ENCODE measurements at regions not wholly inside any gene's neighbourhood (a gene's known extent, or its start where the extent isn't known, plus 50 kb on each side); places are given as distances from the start of the nearest gene placed in this dataset.

DNA sequence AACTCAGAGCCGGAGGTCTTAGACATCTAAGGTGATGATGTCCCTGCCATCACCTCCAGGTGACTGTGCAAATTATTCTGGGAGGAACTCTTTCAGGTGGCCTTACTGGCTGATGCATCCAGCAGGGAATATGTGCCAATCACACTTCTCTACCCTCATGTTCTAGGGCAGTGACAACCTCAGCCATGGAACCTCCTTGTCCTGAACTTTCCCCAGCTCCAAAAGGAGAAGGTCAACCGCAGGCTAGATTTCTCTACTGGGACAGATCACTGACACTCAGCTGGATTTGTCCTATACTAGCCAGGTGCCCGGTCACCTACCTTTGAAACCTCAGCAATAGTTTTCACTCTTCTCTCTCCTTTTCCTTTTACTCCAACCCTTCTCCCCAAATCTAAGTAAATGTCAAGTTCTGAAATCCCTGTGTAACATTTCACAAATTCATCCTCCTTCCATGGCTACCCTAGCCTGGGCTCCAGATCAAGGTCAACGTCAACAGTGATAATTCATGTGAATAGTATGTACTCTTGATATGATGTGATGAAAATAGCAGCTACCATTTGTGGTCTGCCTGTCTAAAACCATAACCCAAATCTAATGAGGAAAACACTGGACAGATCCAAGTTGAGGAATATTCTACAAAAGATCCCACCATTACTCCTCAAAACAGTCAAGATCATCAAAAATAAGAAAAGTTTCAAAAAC lies 115.0 kb upstream of the EGLN3 start:
- DNase-seq (no peak), ATAC-seq (ENCODE audit: low read depth) (no peak)
- no peaks in the 10 kb centered on the region for H3K36me3 ChIP-seq (replicated peaks in 1 of 2; ENCODE audit: control extremely low read depth in 1 of 2, control insufficient read depth in 1 of 2, extremely low read depth in 1 of 2, insufficient read depth in 2 of 2, low read length in 1 of 2)
- Mint-ChIP-seq H3K4me3 (no peak overlapping the region), H3K4me1 (peaks cover 3% of the 10 kb centered on the region), H3K27me3 (peaks cover 13% of the 10 kb centered on the region), H3K9me3 (ENCODE audit: insufficient read depth) (no peaks in the 10 kb centered on the region), H3K27ac (no peak overlapping the region)
- WGBS (ENCODE audit: insufficient coverage): 83% methylated on average over 2 of the region's 4 CpGs
- H2AFZ ChIP-seq (ENCODE audit: insufficient read depth, low read depth, low read length, poor library complexity, severe bottlenecking): no peak overlapping the region
- no peak overlapping the region for H3K4me3 ChIP-seq (ENCODE audit: control extremely low read depth in 1 of 5, extremely low read depth in 1 of 5, insufficient read depth in 1 of 5, low read depth in 2 of 5, low read length in 4 of 5)
- peaks cover 2% of the 10 kb centered on the region in 2 donors for H3K4me1 ChIP-seq (ENCODE audit: control insufficient read depth in 2 of 2, insufficient read depth in 2 of 2, low read length in 2 of 2)
- H4K20me1 ChIP-seq (ENCODE audit: control insufficient read depth, insufficient read depth, low read length, poor library complexity, severe bottlenecking): no peaks in the 10 kb centered on the region
- TF ChIP-seq, protein P1, sequence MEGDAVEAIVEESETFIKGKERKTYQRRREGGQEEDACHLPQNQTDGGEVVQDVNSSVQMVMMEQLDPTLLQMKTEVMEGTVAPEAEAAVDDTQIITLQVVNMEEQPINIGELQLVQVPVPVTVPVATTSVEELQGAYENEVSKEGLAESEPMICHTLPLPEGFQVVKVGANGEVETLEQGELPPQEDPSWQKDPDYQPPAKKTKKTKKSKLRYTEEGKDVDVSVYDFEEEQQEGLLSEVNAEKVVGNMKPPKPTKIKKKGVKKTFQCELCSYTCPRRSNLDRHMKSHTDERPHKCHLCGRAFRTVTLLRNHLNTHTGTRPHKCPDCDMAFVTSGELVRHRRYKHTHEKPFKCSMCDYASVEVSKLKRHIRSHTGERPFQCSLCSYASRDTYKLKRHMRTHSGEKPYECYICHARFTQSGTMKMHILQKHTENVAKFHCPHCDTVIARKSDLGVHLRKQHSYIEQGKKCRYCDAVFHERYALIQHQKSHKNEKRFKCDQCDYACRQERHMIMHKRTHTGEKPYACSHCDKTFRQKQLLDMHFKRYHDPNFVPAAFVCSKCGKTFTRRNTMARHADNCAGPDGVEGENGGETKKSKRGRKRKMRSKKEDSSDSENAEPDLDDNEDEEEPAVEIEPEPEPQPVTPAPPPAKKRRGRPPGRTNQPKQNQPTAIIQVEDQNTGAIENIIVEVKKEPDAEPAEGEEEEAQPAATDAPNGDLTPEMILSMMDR (IDR thresholded peaks at IDR 0.05): no peak
- TF ChIP-seq EZH2 (IDR thresholded peaks at IDR 0.05; ENCODE audit: borderline replicate concordance, insufficient read depth, low read depth, low read length, poor library complexity, severe bottlenecking): no peak
- no peak overlapping the region for H3K27ac ChIP-seq (ENCODE audit: low read length in 2 of 2)
- no peaks in the 10 kb centered on the region for H3K79me2 ChIP-seq (ENCODE audit: control insufficient read depth, insufficient read depth, low read length)
- H3K4me2 ChIP-seq (replicated peaks; ENCODE audit: low read depth, low read length, poor library complexity, severe bottlenecking): no peak overlapping the region
- peaks cover 0 to 10% (median 5%) of the 10 kb centered on the region in 4 experiments for H3K27me3 ChIP-seq (replicated peaks in 1 of 4; ENCODE audit: control extremely low read depth in 1 of 4, control insufficient read depth in 3 of 4, insufficient read depth in 4 of 4, low read length in 3 of 4)
- no peak overlapping the region for H3K9ac ChIP-seq (ENCODE audit: low read length)
- CTCF ChIA-PET: no interaction called here
- intact Hi-C loops (cut with micrococcal nuclease): no loop called here
- POLR2A ChIA-PET: no interaction called here
- H3K9me3 ChIP-seq (ENCODE audit: control extremely low read depth in 1 of 3, control insufficient read depth in 2 of 3, insufficient read depth in 1 of 3, low read length in 2 of 3): no peaks in the 10 kb centered on the region

DNA sequence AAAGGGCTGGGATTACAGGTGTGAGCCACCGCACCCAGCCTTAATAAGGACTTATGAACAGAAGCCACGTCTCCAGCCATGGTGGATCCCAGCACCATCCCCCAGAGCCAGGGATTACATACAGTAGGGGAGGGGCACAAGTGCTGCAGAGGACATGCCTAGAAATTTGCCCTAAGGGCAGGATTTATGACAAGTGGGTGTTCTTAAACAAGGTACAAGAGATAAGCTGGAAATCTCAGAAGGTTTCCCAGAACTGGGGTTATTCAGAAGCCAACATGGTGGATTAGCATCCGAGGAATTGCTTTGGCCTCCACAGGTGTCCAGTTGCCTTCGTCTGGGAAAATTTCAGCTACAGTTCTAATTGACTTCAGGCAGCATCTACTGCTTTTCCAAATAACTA lies 114.4 kb upstream of the EGLN3 start:
- ChIA-PET CTCF (no interaction called here), POLR2A (no interaction called here)
- Mint-ChIP-seq H3K9me3 (ENCODE audit: insufficient read depth) (no peaks in the 10 kb centered on the region), H3K4me1 (peaks cover 9% of the 10 kb centered on the region), H3K27ac (no peak overlapping the region), H3K27me3 (peaks cover 18% of the 10 kb centered on the region), H3K4me3 (no peak overlapping the region)
- Histone ChIP-seq H3K9me3 (ENCODE audit: control extremely low read depth in 1 of 3, control insufficient read depth in 2 of 3, insufficient read depth in 1 of 3, low read length in 2 of 3) (no peaks in the 10 kb centered on the region), H3K4me1 (ENCODE audit: control insufficient read depth in 2 of 2, insufficient read depth in 2 of 2, low read length in 2 of 2) (peaks cover 7 to 8% of the 10 kb centered on the region in 2 donors), H4K20me1 (ENCODE audit: control insufficient read depth, insufficient read depth, low read length, poor library complexity, severe bottlenecking) (no peaks in the 10 kb centered on the region), H3K4me2 (replicated peaks; ENCODE audit: low read depth, low read length, poor library complexity, severe bottlenecking) (no peak overlapping the region), H3K79me2 (ENCODE audit: control insufficient read depth, insufficient read depth, low read length) (no peaks in the 10 kb centered on the region), H3K4me3 (ENCODE audit: control extremely low read depth in 1 of 5, extremely low read depth in 1 of 5, insufficient read depth in 1 of 5, low read depth in 2 of 5, low read length in 4 of 5) (no peak overlapping the region), H2AFZ (ENCODE audit: insufficient read depth, low read depth, low read length, poor library complexity, severe bottlenecking) (no peak overlapping the region), H3K27ac (ENCODE audit: low read length in 2 of 2) (no peak overlapping the region), H3K9ac (ENCODE audit: low read length) (no peak overlapping the region), H3K27me3 (replicated peaks in 1 of 4; ENCODE audit: control extremely low read depth in 1 of 4, control insufficient read depth in 3 of 4, insufficient read depth in 4 of 4, low read length in 3 of 4) (peaks cover 0 to 12% (median 5%) of the 10 kb centered on the region in 4 experiments), H3K36me3 (replicated peaks in 1 of 2; ENCODE audit: control extremely low read depth in 1 of 2, control insufficient read depth in 1 of 2, extremely low read depth in 1 of 2, insufficient read depth in 2 of 2, low read length in 1 of 2) (no peaks in the 10 kb centered on the region)
- 93% methylated on average over 3 of the region's 4 CpGs for WGBS (ENCODE audit: insufficient coverage)
- ATAC-seq (ENCODE audit: low read depth) (no peak), DNase-seq (no peak)
- intact Hi-C loops (cut with micrococcal nuclease): no loop called here
- TF ChIP-seq, protein P1 (IDR thresholded peaks at IDR 0.05): no peak
